ENCODE measurements at regions not wholly inside any gene's neighbourhood (a gene's known extent, or its start where the extent isn't known, plus 50 kb on each side); places are given as distances from the start of the nearest gene placed in this dataset.

DNA sequence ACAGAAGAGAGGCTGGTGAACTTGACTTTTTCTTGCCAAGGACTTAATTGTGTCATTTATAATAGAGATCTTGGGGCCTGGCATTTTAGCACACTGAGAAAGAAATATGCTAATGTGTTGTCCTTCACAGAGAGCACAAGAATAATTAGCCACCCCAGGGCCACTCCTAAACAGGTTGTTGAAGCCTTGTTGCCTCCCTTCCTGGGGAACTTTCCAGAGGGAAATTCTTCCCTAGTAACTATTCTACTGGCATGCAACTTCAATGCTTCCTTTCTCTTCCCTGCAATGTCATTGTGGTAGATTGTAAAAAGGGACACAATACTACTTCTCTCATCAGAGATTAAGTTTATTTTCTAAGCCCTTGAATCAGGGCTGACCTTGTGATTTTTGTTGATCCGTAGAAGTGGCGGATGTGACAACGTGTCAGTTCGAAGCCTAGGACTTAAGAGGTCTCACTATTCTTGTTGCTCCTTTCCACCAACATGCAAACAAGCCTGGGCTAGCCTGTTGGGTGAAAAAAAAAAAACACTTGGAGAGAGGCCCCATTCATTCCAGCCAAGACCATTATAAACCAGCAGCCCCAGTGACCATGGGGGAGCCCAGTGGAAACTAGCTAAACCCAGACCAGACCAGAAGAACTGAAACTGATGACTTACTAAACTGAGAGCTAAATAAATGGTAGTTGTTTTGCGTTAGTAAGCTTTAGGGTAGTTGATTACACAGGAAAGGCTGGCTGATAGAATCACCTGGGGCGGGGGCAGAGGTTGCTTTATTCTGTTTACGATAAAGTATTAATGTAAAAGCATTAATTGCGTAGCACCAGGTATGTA lies 287.2 kb downstream of the SHQ1 start:
- H3K9me3 ChIP-seq (replicated peaks) = peaks cover 12% of the 10 kb centered on the region

DNA sequence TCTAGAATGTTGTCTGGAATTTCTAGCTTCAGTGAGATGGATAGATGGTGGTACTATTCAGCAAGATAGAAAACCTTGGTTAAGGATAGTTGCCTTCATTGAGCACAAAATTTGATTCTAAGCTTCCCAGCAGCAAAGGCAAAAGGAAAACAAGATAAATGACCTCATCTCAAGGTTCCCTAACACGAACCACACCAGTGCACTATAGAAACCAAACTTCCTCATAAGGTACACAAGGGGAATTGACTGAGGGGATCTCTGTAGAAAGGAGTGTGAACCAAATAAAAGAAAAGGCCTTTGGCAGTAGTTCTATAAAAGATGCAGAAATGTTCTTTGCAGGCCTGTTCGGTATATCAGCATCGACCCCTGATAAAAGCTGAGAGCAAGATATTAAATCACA lies 288.9 kb downstream of the SHQ1 start:
- H3K9me3 ChIP-seq (replicated peaks) = peaks cover 12% of the 10 kb centered on the region
- TF ChIP-seq, protein P1, sequence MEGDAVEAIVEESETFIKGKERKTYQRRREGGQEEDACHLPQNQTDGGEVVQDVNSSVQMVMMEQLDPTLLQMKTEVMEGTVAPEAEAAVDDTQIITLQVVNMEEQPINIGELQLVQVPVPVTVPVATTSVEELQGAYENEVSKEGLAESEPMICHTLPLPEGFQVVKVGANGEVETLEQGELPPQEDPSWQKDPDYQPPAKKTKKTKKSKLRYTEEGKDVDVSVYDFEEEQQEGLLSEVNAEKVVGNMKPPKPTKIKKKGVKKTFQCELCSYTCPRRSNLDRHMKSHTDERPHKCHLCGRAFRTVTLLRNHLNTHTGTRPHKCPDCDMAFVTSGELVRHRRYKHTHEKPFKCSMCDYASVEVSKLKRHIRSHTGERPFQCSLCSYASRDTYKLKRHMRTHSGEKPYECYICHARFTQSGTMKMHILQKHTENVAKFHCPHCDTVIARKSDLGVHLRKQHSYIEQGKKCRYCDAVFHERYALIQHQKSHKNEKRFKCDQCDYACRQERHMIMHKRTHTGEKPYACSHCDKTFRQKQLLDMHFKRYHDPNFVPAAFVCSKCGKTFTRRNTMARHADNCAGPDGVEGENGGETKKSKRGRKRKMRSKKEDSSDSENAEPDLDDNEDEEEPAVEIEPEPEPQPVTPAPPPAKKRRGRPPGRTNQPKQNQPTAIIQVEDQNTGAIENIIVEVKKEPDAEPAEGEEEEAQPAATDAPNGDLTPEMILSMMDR (IDR thresholded peaks at IDR 0.05; ENCODE audit: borderline replicate concordance) = no peak
- H3K4me3 ChIP-seq = no peak overlapping the region
- intact Hi-C loops (cut with micrococcal nuclease) = no loop called here
- no peaks in the 10 kb centered on the region for H3K27me3 ChIP-seq (ENCODE audit: low read depth)
- H3K36me3 ChIP-seq = no peaks in the 10 kb centered on the region
- no peak overlapping the region for H3K27ac ChIP-seq (replicated peaks)
- no peak for DNase-seq
- no peaks in the 10 kb centered on the region for H3K4me1 ChIP-seq

More for the DNA sequence above, 287.2 kb downstream of the SHQ1 start:
- TF ChIP-seq, protein P1 (IDR thresholded peaks at IDR 0.05; ENCODE audit: borderline replicate concordance) = no peak
- Histone ChIP-seq H3K4me1 (no peaks in the 10 kb centered on the region), H3K4me3 (no peak overlapping the region), H3K27me3 (ENCODE audit: low read depth) (no peaks in the 10 kb centered on the region), H3K36me3 (no peaks in the 10 kb centered on the region), H3K27ac (replicated peaks) (no peak overlapping the region)
- no peak for DNase-seq
- intact Hi-C loops (cut with micrococcal nuclease) = no loop called here

DNA sequence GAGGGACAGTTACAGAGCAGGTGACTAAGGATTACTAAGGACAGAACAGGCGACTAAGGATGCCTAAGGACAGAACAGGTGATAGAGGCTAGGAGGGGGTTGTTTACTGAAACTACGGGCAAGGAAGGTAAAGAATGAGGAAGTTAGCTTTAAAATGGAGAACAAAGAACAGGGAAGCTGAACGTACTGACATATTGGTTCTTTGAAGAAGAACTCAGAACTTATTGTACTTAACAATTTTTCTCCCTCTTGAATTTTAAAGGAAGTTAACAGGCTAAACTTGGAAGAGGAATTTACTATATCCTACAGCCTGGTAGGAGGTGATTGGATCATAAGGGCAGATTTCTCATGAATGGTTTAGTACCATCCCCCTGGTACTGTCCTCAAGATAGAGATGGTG lies 290.2 kb downstream of the SHQ1 start:
- no peaks in the 10 kb centered on the region for H3K27me3 ChIP-seq (ENCODE audit: low read depth)
- peaks cover 12% of the 10 kb centered on the region for H3K9me3 ChIP-seq (replicated peaks)
- intact Hi-C loops (cut with micrococcal nuclease) = no loop called here
- H3K27ac ChIP-seq (replicated peaks) = no peak overlapping the region
- TF ChIP-seq, protein P1 (IDR thresholded peaks at IDR 0.05; ENCODE audit: borderline replicate concordance) = no peak
- no peak for DNase-seq
- no peaks in the 10 kb centered on the region for H3K36me3 ChIP-seq
- H3K4me3 ChIP-seq = no peak overlapping the region
- H3K4me1 ChIP-seq = no peaks in the 10 kb centered on the region

DNA sequence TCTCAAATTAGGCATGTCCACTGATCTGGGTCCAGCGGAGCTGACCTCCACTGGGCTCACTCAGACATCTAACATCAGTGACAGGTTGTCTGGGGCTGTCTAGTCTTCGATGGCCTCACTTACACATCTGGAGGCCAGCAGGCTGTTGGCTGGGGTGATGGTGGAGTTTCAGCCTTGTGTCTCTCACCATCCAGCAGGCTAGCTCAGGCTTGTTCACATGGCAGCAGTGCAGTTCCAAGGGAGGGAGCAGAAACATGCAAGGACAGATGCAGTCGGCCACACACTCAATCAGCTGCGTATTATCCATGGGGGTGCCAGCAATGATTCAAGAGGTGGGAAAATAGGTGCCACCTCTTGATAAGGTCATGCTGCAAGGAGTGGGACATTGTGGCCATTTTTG lies 292.5 kb downstream of the SHQ1 start:
- Histone ChIP-seq H3K9me3 (replicated peaks) (no peaks in the 10 kb centered on the region), H3K36me3 (no peaks in the 10 kb centered on the region), H3K27me3 (ENCODE audit: low read depth) (no peaks in the 10 kb centered on the region), H3K4me1 (no peaks in the 10 kb centered on the region), H3K4me3 (no peak overlapping the region), H3K27ac (replicated peaks) (no peak overlapping the region)
- TF ChIP-seq, protein P1 (IDR thresholded peaks at IDR 0.05; ENCODE audit: borderline replicate concordance) = no peak
- intact Hi-C loops (cut with micrococcal nuclease) = no loop called here
- no peak for DNase-seq

DNA sequence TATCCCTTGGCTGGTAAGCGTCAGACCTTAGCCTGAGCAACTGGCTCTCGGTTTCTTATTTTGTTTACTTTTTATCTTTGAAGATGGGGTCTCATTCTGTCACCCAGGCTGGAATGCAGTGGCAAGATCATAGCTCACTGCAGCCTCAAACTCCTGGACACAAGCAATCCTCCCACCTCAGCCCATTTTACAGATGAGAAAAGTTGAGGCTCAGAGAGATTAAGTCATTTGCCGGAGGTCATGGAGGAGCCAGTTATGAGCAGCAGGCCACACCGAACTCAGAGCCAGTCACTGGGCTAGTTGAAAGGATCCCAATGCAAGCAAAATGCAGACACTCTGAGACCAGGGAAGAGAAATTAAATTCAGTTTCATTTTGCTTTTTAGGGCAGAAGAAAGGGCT lies 293.6 kb downstream of the SHQ1 start:
- H3K36me3 ChIP-seq = no peaks in the 10 kb centered on the region
- H3K27me3 ChIP-seq (ENCODE audit: low read depth) = no peaks in the 10 kb centered on the region
- TF ChIP-seq, protein P1 (IDR thresholded peaks at IDR 0.05; ENCODE audit: borderline replicate concordance) = no peak
- no peaks in the 10 kb centered on the region for H3K9me3 ChIP-seq (replicated peaks)
- H3K4me3 ChIP-seq = no peak overlapping the region
- no peaks in the 10 kb centered on the region for H3K4me1 ChIP-seq
- no peak overlapping the region for H3K27ac ChIP-seq (replicated peaks)
- intact Hi-C loops (cut with micrococcal nuclease) = no loop called here
- no peak for DNase-seq
